BLaER1 treated with 17β-estradiol and CSF1 and Interleukin-3, amounts not matched to agents 10 nM and 100 nM (cell line): ENCODE measurements at regions not wholly inside any gene's neighbourhood (a gene's known extent, or its start where the extent isn't known, plus 50 kb on each side); places are given as distances from the start of the nearest gene placed in this dataset.

ENCODE experiments used
- H3K27ac ChIP-seq, 11 experiments: shearing (Covaris generic); formaldehyde crosslinking; 2 replicates each; pipeline ENCODE4 v1.8.1; 2022
- H3K27me3 ChIP-seq, 11 experiments: shearing (Covaris generic); formaldehyde crosslinking; 2 replicates each; pipeline ENCODE4 v1.8.1; 2022
- H3K36me3 ChIP-seq, 11 experiments: shearing (Covaris generic); formaldehyde crosslinking; 2 replicates each; pipeline ENCODE4 v1.8.1; 2022
- H3K4me1 ChIP-seq, 10 experiments: shearing (Covaris generic); formaldehyde crosslinking; 2 replicates each; pipeline ENCODE4 v1.8.1; 2022
- H3K4me2 ChIP-seq, 11 experiments: shearing (Covaris generic); formaldehyde crosslinking; 2 replicates each; pipeline ENCODE4 v1.8.1; 2022
- H3K4me3 ChIP-seq, 10 experiments: shearing (Covaris generic); formaldehyde crosslinking; 2 replicates each; pipeline ENCODE4 v1.8.1; 2022
- H3K9ac ChIP-seq, 11 experiments: shearing (Covaris generic); formaldehyde crosslinking; 2 replicates each; pipeline ENCODE4 v1.8.1; 2022
- H3K9me3 ChIP-seq, 11 experiments: shearing (Covaris generic); formaldehyde crosslinking; replicated peaks in 1 of 11; 2 replicates each; pipeline ENCODE4 v1.8.1; 2022
- H4K20me1 ChIP-seq, 11 experiments: shearing (Covaris generic); formaldehyde crosslinking; 2 replicates each; pipeline ENCODE4 v1.8.1; 2022
- Cebpa-rat ChIP-seq, 11 experiments: shearing (Covaris generic); IDR thresholded peaks; 2 replicates each; pipeline ENCODE4 v1.8.1; 2022

DNA sequence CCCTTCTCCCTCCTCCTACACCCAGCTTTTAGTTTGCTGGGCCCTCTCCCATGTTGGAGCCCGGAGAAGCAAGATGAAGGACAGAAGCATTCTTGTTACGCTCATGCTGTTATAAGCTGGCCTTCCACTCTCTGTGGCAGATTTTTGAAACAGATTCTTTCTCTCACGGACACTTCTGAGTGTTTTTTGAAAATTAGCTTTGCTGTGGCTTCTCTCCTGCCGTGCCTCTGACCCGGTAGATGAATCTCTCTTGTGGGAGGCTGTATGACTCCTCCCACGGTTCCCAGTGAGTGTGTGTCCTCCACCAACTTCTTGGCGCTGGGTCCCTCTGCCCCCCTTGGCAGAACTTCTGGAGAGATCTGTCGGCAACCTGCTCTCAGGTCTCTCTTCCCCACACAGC lies 269.3 kb upstream of the MYT1L start:
- Histone ChIP-seq H3K4me1 (no peaks in the 10 kb centered on the region), H3K27me3 (no peaks in the 10 kb centered on the region), H3K9me3 (peaks cover 0 to 16% (median 10%) of the 10 kb centered on the region in 11 experiments; a peak in 11 of 22 replicates), H3K9ac (no peak overlapping the region), H3K4me3 (no peak overlapping the region), H4K20me1 (no peaks in the 10 kb centered on the region), H3K4me2 (no peak overlapping the region), H3K27ac (no peak overlapping the region), H3K36me3 (no peaks in the 10 kb centered on the region)
- TF ChIP-seq Cebpa-rat (IDR thresholded peaks at IDR 0.05) = no peak

DNA sequence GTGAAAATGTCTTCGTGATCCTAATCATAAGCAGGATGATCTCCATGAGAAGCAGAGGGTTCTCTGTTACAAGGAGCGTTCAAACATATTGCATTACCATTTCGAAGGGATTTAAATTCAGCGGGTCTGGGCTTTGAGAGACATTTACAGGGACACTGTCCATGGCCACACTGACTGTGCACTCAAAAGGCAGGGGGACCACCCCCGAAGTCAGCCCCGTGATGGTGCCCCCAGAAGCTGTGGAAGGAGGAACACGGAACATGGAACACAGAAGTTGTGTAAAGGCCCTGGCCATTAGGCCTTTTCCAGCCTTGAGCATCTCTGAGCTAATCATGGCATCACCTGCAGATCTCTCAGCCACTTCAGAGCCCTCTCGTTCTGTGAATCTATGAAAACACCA lies 268.4 kb upstream of the MYT1L start:
- no peak for TF ChIP-seq Cebpa-rat (IDR thresholded peaks at IDR 0.05)
- Histone ChIP-seq H3K27me3 (no peaks in the 10 kb centered on the region), H3K4me1 (no peaks in the 10 kb centered on the region)

DNA sequence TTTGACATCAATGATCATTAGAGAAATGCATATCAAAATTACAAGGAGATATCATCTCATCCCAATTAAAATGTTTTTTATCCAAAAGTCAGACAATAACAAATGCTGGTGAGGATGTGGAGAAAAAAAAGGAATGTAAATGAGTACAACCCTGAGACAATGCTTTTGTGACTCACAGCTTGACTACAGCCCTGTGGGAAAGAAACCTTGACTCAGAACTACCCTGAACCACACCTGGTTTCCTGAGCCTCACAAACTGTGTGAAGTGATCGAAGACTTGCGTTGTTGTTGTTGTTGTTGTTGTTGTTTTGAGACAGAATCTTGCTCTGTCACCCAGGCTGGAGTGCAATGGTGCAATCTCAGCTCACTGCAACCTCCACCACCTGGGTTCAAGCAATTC lies 266.6 kb upstream of the MYT1L start:
- no peak for TF ChIP-seq Cebpa-rat (IDR thresholded peaks at IDR 0.05)
- Histone ChIP-seq H3K4me1 (no peaks in the 10 kb centered on the region), H3K36me3 (no peaks in the 10 kb centered on the region), H3K4me3 (no peak overlapping the region), H3K4me2 (no peak overlapping the region), H3K9me3 (peaks cover 0 to 16% (median 11%) of the 10 kb centered on the region in 11 experiments; a peak in 11 of 22 replicates), H4K20me1 (no peaks in the 10 kb centered on the region), H3K9ac (no peak overlapping the region), H3K27me3 (no peaks in the 10 kb centered on the region), H3K27ac (no peak overlapping the region)

More for the DNA sequence above, 268.4 kb upstream of the MYT1L start:
- Histone ChIP-seq H4K20me1 (no peaks in the 10 kb centered on the region), H3K4me3 (no peak overlapping the region), H3K4me2 (no peak overlapping the region), H3K9me3 (peaks cover 0 to 16% (median 11%) of the 10 kb centered on the region in 11 experiments; a peak in 11 of 22 replicates), H3K9ac (no peak overlapping the region), H3K36me3 (no peaks in the 10 kb centered on the region), H3K27ac (no peak overlapping the region)

DNA sequence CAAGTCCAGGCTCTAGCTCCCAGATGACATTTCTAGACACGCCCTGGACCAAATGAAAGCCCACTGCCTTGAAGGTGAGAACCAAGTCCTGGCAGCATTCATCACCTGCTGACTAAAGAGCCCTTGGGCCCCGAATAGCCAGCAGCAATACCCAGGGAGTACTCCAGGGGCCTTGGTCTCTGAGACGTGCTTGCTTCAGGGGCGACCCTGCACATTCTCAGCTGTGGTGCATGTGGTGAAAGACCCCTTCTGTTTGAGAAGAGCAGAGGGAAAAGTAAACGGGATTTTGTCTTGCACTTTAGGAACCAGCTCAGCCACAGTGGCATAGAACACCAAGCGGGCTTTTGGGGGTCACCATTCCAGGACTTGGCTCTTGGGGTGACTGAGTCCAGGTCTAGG lies 260.5 kb upstream of the MYT1L start:
- TF ChIP-seq Cebpa-rat (IDR thresholded peaks at IDR 0.05) = no peak
- Histone ChIP-seq H3K4me3 (no peak overlapping the region), H3K9ac (no peak overlapping the region), H3K27ac (no peak overlapping the region), H3K4me2 (no peak overlapping the region), H3K36me3 (no peaks in the 10 kb centered on the region), H4K20me1 (no peaks in the 10 kb centered on the region), H3K27me3 (no peaks in the 10 kb centered on the region), H3K9me3 (peaks cover 0 to 13% (median 8%) of the 10 kb centered on the region in 11 experiments; a peak in 10 of 22 replicates), H3K4me1 (no peaks in the 10 kb centered on the region)

DNA sequence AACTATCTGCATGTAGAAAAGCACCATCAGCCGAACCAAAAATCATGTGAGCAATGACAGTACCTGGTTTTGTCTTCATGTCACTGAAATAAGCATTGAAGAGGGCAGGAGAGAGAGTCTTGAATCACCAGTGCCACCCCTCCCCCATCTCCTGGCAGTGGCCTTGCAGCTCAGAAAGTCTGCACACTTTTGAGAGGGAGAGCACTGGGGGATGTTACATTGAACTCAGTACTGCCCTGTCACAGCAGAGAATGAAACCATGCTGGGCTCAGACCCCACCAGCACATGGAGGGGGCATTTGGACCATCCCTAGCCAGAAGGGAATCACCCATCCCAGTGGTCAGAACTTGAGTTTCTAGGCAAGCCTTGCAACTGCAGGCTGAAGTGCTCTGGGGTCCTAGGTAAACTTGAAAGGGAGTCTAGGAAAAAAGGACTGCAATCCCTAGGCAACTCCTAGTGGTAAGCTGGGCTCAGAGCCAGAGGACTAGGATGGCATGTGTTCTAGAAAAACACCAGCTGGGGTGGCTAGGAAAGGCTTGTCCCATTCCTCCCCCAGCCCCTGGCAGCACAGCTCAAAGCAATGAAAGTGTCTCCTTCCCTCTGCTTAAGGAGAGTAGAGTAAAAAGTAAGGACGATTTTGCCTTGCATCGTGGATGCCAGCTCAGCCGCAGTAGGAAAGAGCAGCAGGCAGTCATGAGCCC lies 259.9 kb upstream of the MYT1L start:
- Histone ChIP-seq H3K36me3 (no peaks in the 10 kb centered on the region), H3K4me1 (no peaks in the 10 kb centered on the region), H3K4me3 (no peak overlapping the region), H3K27ac (no peak overlapping the region), H3K9ac (no peak overlapping the region), H3K4me2 (no peak overlapping the region), H3K9me3 (peaks cover 0 to 9% (median 6%) of the 10 kb centered on the region in 11 experiments; a peak in 10 of 22 replicates), H4K20me1 (no peaks in the 10 kb centered on the region), H3K27me3 (no peaks in the 10 kb centered on the region)
- no peak for TF ChIP-seq Cebpa-rat (IDR thresholded peaks at IDR 0.05)

DNA sequence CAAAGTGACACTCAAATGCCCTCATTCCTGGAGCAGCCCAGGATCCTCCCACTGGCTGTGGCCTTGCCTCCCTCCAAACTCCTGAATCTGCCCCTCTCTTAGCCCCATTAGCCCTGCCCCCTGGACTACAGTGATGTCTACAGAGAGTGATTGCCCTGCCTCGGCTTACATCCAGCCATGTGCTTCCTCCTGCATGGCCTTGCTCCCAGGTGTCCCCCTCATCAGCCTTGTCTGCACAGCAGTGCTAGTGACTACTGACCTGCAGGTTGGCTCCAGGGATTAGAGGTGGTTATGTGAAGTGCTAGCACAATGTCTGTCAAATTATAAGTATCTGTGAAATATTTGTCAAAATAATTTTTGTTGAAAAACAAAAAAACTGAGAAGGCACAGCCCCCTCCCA lies 259.1 kb upstream of the MYT1L start:
- Histone ChIP-seq H3K4me1 (no peaks in the 10 kb centered on the region), H4K20me1 (no peaks in the 10 kb centered on the region), H3K4me3 (no peak overlapping the region), H3K9me3 (0 out of 22 replicates have a peak, but pooled peaks cover 0 to under 1% (median 0%) of the 10 kb centered on the region in 11 experiments), H3K4me2 (no peak overlapping the region), H3K27me3 (no peaks in the 10 kb centered on the region), H3K27ac (no peak overlapping the region), H3K9ac (no peak overlapping the region), H3K36me3 (no peaks in the 10 kb centered on the region)
- no peak for TF ChIP-seq Cebpa-rat (IDR thresholded peaks at IDR 0.05)

DNA sequence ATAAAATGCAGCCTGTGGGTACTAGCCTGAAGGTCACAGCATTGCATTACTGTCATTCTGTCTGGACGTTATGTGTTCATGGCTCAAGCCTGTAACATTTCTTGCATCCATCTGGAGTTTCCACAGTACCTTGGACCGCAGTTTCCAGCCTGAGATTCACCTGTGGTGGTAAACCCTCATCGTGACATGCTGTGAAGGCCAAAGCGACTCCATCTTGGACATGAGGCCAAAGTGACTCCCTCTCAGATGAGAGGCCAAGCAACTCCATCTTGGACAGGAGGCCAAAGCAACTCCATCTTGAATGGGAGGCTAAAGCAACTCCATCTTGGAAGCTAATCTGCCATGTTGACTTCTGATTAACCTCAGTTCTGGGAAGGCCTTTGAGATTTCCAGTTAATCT lies 257.7 kb upstream of the MYT1L start:
- Histone ChIP-seq H3K9me3 (no peaks in the 10 kb centered on the region), H3K4me1 (no peaks in the 10 kb centered on the region), H3K4me3 (no peak overlapping the region), H3K9ac (no peak overlapping the region), H3K4me2 (no peak overlapping the region), H4K20me1 (no peaks in the 10 kb centered on the region), H3K36me3 (no peaks in the 10 kb centered on the region), H3K27me3 (no peaks in the 10 kb centered on the region), H3K27ac (no peak overlapping the region)
- no peak for TF ChIP-seq Cebpa-rat (IDR thresholded peaks at IDR 0.05)

DNA sequence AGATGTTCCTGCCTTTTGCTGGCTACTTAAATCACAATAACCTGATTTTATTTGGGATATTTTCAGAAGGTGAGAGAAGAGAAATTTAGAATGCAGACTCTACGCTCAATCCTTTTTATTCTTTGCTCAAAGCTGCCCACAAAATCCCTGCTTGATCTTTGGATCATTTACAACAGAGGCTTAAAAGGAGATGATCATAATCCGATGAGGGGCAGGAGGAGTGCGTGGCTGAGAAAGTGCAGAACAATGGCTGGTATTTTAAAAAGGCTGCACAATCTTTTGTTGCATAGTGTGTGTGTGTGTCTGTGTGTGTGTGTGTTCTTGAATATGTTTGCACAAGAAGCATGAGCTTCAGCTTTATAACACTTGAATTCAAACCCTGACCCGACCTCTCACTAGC lies 256.3 kb upstream of the MYT1L start:
- Histone ChIP-seq H3K9ac (no peak overlapping the region), H3K36me3 (no peaks in the 10 kb centered on the region), H3K4me3 (no peak overlapping the region), H3K9me3 (no peaks in the 10 kb centered on the region), H3K4me1 (no peaks in the 10 kb centered on the region), H3K27me3 (no peaks in the 10 kb centered on the region), H3K4me2 (no peak overlapping the region), H3K27ac (no peak overlapping the region), H4K20me1 (no peaks in the 10 kb centered on the region)
- no peak for TF ChIP-seq Cebpa-rat (IDR thresholded peaks at IDR 0.05)

DNA sequence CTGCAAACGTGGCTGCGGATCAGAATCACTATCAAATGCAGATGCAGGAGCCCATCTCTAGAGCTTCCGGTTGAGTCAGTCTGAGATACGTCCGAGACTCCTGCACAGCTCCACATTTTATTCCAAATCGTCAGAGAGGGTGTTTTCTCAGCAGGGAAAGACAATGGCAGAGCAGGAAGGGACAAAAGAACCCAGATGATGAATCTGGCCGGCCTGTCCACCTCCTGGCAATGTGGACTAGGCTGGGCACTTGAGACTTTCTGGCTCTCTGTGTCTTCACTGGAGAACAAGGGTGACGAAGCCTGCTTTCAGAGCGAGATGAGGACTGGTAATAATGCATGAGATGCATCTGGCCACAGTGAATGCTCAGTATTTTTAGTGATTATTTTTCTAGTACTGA lies 255.9 kb upstream of the MYT1L start:
- no peaks in the 10 kb centered on the region for H3K4me1 ChIP-seq
- no peak overlapping the region for H3K27ac ChIP-seq
- H3K27me3 ChIP-seq = no peaks in the 10 kb centered on the region
- no peaks in the 10 kb centered on the region for H3K9me3 ChIP-seq
- H3K36me3 ChIP-seq = no peaks in the 10 kb centered on the region
- no peak for TF ChIP-seq Cebpa-rat (IDR thresholded peaks at IDR 0.05)
- no peak overlapping the region for H3K9ac ChIP-seq
- H3K4me2 ChIP-seq = no peak overlapping the region
- no peaks in the 10 kb centered on the region for H4K20me1 ChIP-seq
- no peak overlapping the region for H3K4me3 ChIP-seq

DNA sequence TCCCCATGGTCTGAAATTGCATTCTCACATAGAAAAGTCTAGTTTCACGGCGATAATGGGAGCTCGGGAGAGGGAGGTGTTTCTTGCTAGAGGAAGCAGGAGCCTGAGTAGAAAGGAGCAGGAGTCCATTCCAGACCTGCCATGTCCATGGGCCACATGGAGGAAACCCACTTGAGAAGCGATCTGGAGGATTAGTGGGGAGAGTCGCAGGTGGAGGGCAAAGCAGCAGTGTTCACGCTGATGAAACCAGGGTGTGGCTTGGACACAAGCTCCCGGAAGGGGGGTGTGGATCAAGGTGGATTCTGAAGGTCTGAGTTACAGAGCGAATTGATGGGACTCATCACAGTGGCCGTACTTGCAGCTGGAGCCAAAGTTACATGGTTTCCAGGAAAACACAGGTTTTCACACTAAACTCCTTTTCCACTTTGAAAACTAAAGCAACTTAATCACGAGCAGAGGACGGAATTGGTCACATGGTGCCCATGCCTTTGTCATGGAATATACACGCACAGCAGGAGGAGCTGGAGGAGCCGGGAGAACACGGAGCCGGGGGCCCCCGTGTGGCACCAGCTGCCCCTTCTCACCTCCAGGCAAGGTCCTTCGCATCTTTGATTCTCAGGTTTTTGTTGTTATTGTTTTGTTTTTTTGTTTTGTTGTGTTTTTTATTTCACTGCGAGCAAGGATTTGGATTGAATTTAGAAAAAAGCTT lies 255.1 kb upstream of the MYT1L start:
- no peak for TF ChIP-seq Cebpa-rat (IDR thresholded peaks at IDR 0.05)

More for the DNA sequence above, 255.1 kb upstream of the MYT1L start:
- H3K4me1 ChIP-seq = no peaks in the 10 kb centered on the region
- H3K36me3 ChIP-seq = no peaks in the 10 kb centered on the region
- H3K9ac ChIP-seq = no peak overlapping the region
- no peaks in the 10 kb centered on the region for H4K20me1 ChIP-seq
- no peak overlapping the region for H3K4me3 ChIP-seq
- no peaks in the 10 kb centered on the region for H3K9me3 ChIP-seq
- H3K27ac ChIP-seq = no peak overlapping the region
- H3K4me2 ChIP-seq = no peak overlapping the region
- H3K27me3 ChIP-seq = no peaks in the 10 kb centered on the region
